Activated CD8-positive, alpha-beta memory T cell treated with anti-CD3 and anti-CD28 coated beads, Interleukin-2, amount 10 ng/mL, durations not matched to agents 7 days and 5 days (primary cell): ENCODE measurements at regions not wholly inside any gene's neighbourhood (a gene's known extent, or its start where the extent isn't known, plus 50 kb on each side); places are given as distances from the start of the nearest gene placed in this dataset.
"Not testable (repeated sequence)": the region's sequence is repeated elsewhere in the genome, so short reads cannot be mapped to it uniquely, and the experiment has no call there.

Experiments used
- ATAC-seq: fragments of 150-1000 bp; cut with Tn5 transposase; one replicate; pipeline ENCODE4 v1.10.0; 2021; ENCODE audit warnings: moderate library complexity
- CTCF ChIA-PET: fragments of 350-600 bp; sonication (Branson Sonifier 250); formaldehyde crosslinking; loops from one replicate; lab custom pipeline; 2021; ENCODE audit warnings: antibody characterized with exemption; lab: Charles Lee
- DNase-seq: peaks from one replicate; pipeline ENCODE4 v3.0.0-alpha.2; 2020
- H3K27ac Mint-ChIP-seq: one replicate; pipeline ENCODE4 v1.8.0; 2021; ENCODE audit warnings: mild to moderate bottlenecking, mixed read lengths
- H3K27me3 Mint-ChIP-seq: one replicate; pipeline ENCODE4 v1.8.0; 2021; ENCODE audit warnings: mixed read lengths
- H3K36me3 Mint-ChIP-seq: one replicate; pipeline ENCODE4 v1.8.0; 2021; ENCODE audit warnings: mild to moderate bottlenecking, mixed read lengths
- H3K4me1 Mint-ChIP-seq: one replicate; pipeline ENCODE4 v1.8.0; 2021; ENCODE audit warnings: mixed read lengths
- H3K4me3 Mint-ChIP-seq: one replicate; pipeline ENCODE4 v1.8.0; 2021; ENCODE audit warnings: mild to moderate bottlenecking, moderate library complexity, mixed read lengths
- H3K9me3 Mint-ChIP-seq: one replicate; pipeline ENCODE4 v1.8.0; 2022; ENCODE audit warnings: low read depth, mixed read lengths

GRCh38 chr16:21533474-21533873 is 65.9 kb upstream of the METTL9 start:
- H3K4me3 Mint-ChIP-seq, H3K27ac Mint-ChIP-seq, H3K36me3 Mint-ChIP-seq, ATAC-seq, DNase-seq, H3K4me1 Mint-ChIP-seq, CTCF ChIA-PET, H3K27me3 Mint-ChIP-seq, H3K9me3 Mint-ChIP-seq: not testable (repeated sequence)

GRCh38 chr16:21534561-21534960 is 64.8 kb upstream of the METTL9 start:
- CTCF ChIA-PET, H3K27ac Mint-ChIP-seq, H3K4me3 Mint-ChIP-seq, H3K4me1 Mint-ChIP-seq, H3K9me3 Mint-ChIP-seq, H3K27me3 Mint-ChIP-seq, H3K36me3 Mint-ChIP-seq, DNase-seq: not testable (repeated sequence)
- peak; percentile 29 for ATAC-seq

- H3K9me3 Mint-ChIP-seq, ATAC-seq: not testable (repeated sequence)
- peaks cover 15% of the 10 kb centered on the region for H3K4me1 Mint-ChIP-seq
These were observed 64.2 kb upstream of the METTL9 start for GRCh38 chr16:21535201-21535600.

GRCh38 chr16:21536740-21537139 is 62.6 kb upstream of the METTL9 start:
- H3K36me3 Mint-ChIP-seq, H3K27ac Mint-ChIP-seq, CTCF ChIA-PET, H3K4me3 Mint-ChIP-seq, H3K9me3 Mint-ChIP-seq, ATAC-seq, H3K27me3 Mint-ChIP-seq: not testable (repeated sequence)
- peaks cover 27% of the 10 kb centered on the region for H3K4me1 Mint-ChIP-seq
- peak; percentile 37 for DNase-seq

More at GRCh38 chr16:21535201-21535600, 64.2 kb upstream of the METTL9 start:
- DNase-seq, H3K27me3 Mint-ChIP-seq, H3K36me3 Mint-ChIP-seq, CTCF ChIA-PET, H3K27ac Mint-ChIP-seq, H3K4me3 Mint-ChIP-seq: not testable (repeated sequence)

GRCh38 chr16:21537598-21537997 is 61.8 kb upstream of the METTL9 start:
- H3K27me3 Mint-ChIP-seq, H3K27ac Mint-ChIP-seq, ATAC-seq, CTCF ChIA-PET, H3K9me3 Mint-ChIP-seq, DNase-seq, H3K4me3 Mint-ChIP-seq, H3K36me3 Mint-ChIP-seq: not testable (repeated sequence)
- H3K4me1 Mint-ChIP-seq = peaks cover 31% of the 10 kb centered on the region

GRCh38 chr16:21539107-21539618 is 60.2 kb upstream of the METTL9 start:
- H3K36me3 Mint-ChIP-seq, CTCF ChIA-PET, H3K27me3 Mint-ChIP-seq, H3K9me3 Mint-ChIP-seq, H3K4me3 Mint-ChIP-seq, ATAC-seq: not testable (repeated sequence)
- peak overlapping the region; percentile 86 for H3K27ac Mint-ChIP-seq
- peaks cover 37% of the 10 kb centered on the region for H3K4me1 Mint-ChIP-seq
- peak; percentile 39 for DNase-seq

- peak overlapping the region; percentile 86 for H3K27ac Mint-ChIP-seq
- CTCF ChIA-PET = interaction anchor here (1.1 kb wide), 1 partner anchor 105 kb away, joined by 5 read pairs; no protein-coding TSS in a partner anchor
- not testable (repeated sequence) for H3K27me3 Mint-ChIP-seq, H3K36me3 Mint-ChIP-seq, H3K9me3 Mint-ChIP-seq
- peak; percentile 86 for ATAC-seq
- H3K4me3 Mint-ChIP-seq = peak overlapping the region; percentile 50
- DNase-seq = peak; percentile 98
- H3K4me1 Mint-ChIP-seq = peaks cover 37% of the 10 kb centered on the region
These were observed 58.5 kb upstream of the METTL9 start for GRCh38 chr16:21540770-21541433.

- H3K27me3 Mint-ChIP-seq, H3K9me3 Mint-ChIP-seq, CTCF ChIA-PET, H3K36me3 Mint-ChIP-seq: not testable (repeated sequence)
- Mint-ChIP-seq H3K4me3 (peak overlapping the region; percentile 50), H3K4me1 (peaks cover 37% of the 10 kb centered on the region), H3K27ac (peak overlapping the region; percentile 86)
- DNase-seq = peak; percentile 90
- ATAC-seq = peak; percentile 63
These were observed 57.7 kb upstream of the METTL9 start for GRCh38 chr16:21541611-21542051.

GRCh38 chr16:21542075-21542474 is 57.3 kb upstream of the METTL9 start:
- peak; percentile 48 for DNase-seq
- Mint-ChIP-seq H3K4me3 (peak overlapping the region; percentile 46), H3K4me1 (peaks cover 37% of the 10 kb centered on the region), H3K27ac (peak overlapping the region; percentile 93)
- ATAC-seq, H3K36me3 Mint-ChIP-seq, H3K27me3 Mint-ChIP-seq, CTCF ChIA-PET, H3K9me3 Mint-ChIP-seq: not testable (repeated sequence)

GRCh38 chr16:21542491-21543124 is 56.8 kb upstream of the METTL9 start:
- ATAC-seq, H3K4me3 Mint-ChIP-seq, H3K9me3 Mint-ChIP-seq, H3K27me3 Mint-ChIP-seq, H3K36me3 Mint-ChIP-seq, CTCF ChIA-PET: not testable (repeated sequence)
- peaks cover 37% of the 10 kb centered on the region for H3K4me1 Mint-ChIP-seq
- peak overlapping the region; percentile 93 for H3K27ac Mint-ChIP-seq
- DNase-seq = peak; percentile 45

- ATAC-seq, H3K27me3 Mint-ChIP-seq, H3K4me3 Mint-ChIP-seq, CTCF ChIA-PET, H3K36me3 Mint-ChIP-seq, H3K9me3 Mint-ChIP-seq: not testable (repeated sequence)
- H3K27ac Mint-ChIP-seq = peak overlapping the region; percentile 63
- H3K4me1 Mint-ChIP-seq = peaks cover 37% of the 10 kb centered on the region
- DNase-seq = peak; percentile 41
These were observed 56.1 kb upstream of the METTL9 start for GRCh38 chr16:21543151-21543836.

- DNase-seq = peak; percentile 38
- H3K4me3 Mint-ChIP-seq, CTCF ChIA-PET, H3K27ac Mint-ChIP-seq, H3K36me3 Mint-ChIP-seq, H3K9me3 Mint-ChIP-seq, H3K27me3 Mint-ChIP-seq, ATAC-seq: not testable (repeated sequence)
- H3K4me1 Mint-ChIP-seq = peaks cover 20% of the 10 kb centered on the region
These were observed 53.6 kb upstream of the METTL9 start for GRCh38 chr16:21545664-21546326.

GRCh38 chr16:21549396-21549795 is 50.0 kb upstream of the METTL9 start:
- ATAC-seq, H3K27me3 Mint-ChIP-seq, DNase-seq, H3K4me3 Mint-ChIP-seq, H3K9me3 Mint-ChIP-seq, H3K36me3 Mint-ChIP-seq, CTCF ChIA-PET, H3K27ac Mint-ChIP-seq: not testable (repeated sequence)
- H3K4me1 Mint-ChIP-seq = peaks cover 12% of the 10 kb centered on the region
